ENCODE measurements at regions not wholly inside any gene's neighbourhood (a gene's known extent, or its start where the extent isn't known, plus 50 kb on each side); places are given as distances from the start of the nearest gene placed in this dataset.

DNA sequence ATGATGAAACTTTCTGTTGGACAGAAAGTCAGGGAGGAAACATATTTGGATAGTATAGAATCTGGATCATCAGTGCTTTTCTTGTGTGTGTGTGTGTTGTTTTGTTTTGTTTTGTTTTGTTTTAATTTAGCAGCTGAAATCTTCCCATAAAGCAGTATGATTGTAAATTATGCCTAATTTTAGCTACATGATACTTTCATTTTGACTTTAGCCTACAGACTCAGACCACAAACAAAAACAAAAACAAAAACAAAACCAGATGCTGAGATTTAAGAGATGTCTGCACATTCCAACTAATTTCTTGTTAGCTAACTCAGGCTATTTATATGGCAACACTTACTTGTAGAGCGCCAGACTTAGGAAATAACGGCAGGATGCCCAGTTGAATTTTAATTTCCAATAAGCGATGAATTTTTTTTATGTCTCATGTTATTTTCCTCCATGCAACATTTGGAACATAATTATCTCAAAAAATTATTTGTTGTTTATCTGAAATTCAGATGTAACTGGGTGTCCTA lies 119.5 kb upstream of the TRPC7 start:
- TF ChIP-seq CTCF (IDR thresholded peaks at IDR 0.05) (no peak), POLR2A (IDR thresholded peaks at IDR 0.05) (no peak)

Data from tibial nerve (tissue), 3 donors.